Omental fat pad (tissue), 3 donors: ENCODE measurements at regions not wholly inside any gene's neighbourhood (a gene's known extent, or its start where the extent isn't known, plus 50 kb on each side); places are given as distances from the start of the nearest gene placed in this dataset.
"Not testable (repeated sequence)": the region's sequence is repeated elsewhere in the genome, so short reads cannot be mapped to it uniquely, and the experiment has no call there.

Experiments
- ATAC-seq: fragments of 150-250 bp; one replicate; pipeline ENCODE4 v1.9.1; 2016; ENCODE audit warnings: mild to moderate bottlenecking, moderate library complexity; ENCODE audit not compliant: low FRiP score
- DNase-seq: peaks from one replicate; pipeline ENCODE4 v3.0.0-alpha.2; 2019; ENCODE audit warnings: low spot score
- TF ChIP-seq, protein P1 (sequence below), 3 donors: fragments of 450-650 bp; IDR thresholded peaks; one replicate each; pipeline ENCODE4 v1.5.1; 2016 to 2017; ENCODE audit warnings: antibody characterized with exemption in 3 of 3, mild to moderate bottlenecking in 3 of 3, moderate library complexity in 2 of 3

DNA sequence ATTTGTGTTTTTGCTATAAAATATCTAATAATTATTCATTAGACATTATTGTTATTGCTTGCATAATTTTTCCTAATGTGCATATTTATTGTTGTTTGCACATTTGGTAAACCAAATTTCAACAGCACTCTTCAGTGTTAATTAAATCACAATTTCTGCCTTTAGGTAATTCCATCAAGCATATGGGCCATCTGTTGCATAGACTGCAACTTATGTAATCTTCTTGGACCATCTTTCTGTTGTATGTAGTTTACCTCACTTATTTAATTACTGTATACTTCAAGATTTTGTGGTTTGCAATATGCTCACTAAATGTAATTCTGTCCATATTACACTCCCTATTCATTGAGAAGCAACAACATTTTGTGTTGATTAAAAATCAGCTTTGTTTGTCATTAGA is 1360.1 kb downstream of the REEP3 start:
- ATAC-seq (no peak), DNase-seq (no peak)
- TF ChIP-seq, protein P1, sequence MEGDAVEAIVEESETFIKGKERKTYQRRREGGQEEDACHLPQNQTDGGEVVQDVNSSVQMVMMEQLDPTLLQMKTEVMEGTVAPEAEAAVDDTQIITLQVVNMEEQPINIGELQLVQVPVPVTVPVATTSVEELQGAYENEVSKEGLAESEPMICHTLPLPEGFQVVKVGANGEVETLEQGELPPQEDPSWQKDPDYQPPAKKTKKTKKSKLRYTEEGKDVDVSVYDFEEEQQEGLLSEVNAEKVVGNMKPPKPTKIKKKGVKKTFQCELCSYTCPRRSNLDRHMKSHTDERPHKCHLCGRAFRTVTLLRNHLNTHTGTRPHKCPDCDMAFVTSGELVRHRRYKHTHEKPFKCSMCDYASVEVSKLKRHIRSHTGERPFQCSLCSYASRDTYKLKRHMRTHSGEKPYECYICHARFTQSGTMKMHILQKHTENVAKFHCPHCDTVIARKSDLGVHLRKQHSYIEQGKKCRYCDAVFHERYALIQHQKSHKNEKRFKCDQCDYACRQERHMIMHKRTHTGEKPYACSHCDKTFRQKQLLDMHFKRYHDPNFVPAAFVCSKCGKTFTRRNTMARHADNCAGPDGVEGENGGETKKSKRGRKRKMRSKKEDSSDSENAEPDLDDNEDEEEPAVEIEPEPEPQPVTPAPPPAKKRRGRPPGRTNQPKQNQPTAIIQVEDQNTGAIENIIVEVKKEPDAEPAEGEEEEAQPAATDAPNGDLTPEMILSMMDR (IDR thresholded peaks at IDR 0.05), result no peak

DNA sequence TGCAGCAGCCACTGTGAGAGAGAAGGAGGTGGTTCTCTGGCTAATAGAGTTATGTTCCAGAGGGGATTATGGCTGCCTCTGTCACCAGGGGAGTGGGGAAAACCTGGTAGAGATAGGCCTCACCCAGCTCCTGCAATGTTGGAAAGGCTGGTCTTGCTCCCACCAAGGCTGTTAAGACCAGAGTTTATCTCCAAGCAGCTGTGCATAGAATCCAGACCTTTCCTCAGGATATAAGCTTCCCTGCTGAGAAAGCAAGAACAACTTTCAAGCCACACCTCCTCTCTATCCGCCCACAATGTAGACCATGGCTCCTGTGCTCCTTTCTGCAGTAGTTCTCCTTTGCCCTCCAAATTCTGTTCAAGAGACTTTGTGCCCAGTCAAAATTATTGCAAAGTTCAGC is 1375.4 kb downstream of the REEP3 start:
- no peak for ATAC-seq
- TF ChIP-seq, protein P1 (IDR thresholded peaks at IDR 0.05), result no peak
- DNase-seq, result no peak

DNA sequence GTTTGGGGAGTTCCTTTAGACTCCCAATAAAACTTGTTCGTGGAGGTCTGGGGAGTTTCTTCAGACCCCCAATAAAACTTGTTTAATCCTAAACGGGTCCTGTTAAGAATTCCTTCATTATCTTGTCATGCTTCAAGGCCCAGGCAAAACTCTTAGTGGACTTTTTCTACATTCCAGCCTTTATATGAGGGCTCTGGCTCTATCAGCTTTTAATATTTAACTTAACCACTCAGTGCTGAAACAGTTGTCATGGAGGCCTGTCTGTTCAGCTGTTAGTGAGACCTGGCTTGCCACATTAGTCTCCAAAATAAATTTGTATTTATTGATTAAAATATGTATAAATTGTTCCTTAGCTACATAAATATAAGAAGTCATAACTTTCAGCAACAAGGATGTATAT is 1385.1 kb downstream of the REEP3 start:
- not testable (repeated sequence) for ATAC-seq, DNase-seq

DNA sequence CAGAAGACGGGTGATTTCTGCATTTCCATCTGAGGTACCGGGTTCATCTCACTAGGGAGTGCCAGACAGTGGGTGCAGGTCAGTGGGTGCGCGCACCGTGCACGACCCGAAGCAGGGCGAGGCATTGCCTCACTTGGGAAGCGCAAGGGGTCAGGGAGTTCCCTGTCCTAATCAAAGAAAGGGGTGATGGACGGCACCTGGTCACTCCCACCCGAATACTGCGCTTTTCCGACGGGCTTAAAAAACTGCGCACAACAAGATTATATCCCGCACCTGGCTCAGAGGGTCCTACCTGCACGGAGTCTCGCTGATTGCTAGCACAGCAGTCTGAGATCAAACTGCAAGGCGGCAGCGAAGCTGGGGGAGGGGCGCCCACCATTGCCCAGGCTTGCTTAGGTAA is 1403.1 kb downstream of the REEP3 start:
- ATAC-seq, DNase-seq: not testable (repeated sequence)

DNA sequence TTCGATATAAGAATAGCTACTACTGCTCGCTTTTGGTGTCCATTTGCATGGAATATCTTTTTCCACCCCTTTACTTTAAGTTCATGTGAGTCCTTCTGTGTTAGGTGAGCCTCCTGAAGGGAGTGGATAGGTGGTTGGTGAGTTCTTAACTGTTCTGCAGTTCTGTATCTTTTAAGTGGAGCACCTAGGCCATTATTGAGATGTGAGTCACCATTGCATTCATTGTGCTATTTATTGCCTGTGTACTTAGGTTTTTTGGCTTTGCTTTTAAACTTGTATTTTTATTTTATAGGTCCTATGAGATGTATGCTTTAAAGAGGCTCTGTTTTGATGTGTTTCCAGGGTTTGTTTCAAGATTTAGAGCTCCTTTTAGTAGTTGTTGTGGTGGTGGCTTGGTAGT is 1430.8 kb downstream of the REEP3 start:
- ATAC-seq (no peak), DNase-seq (no peak)
- TF ChIP-seq, protein P1 (IDR thresholded peaks at IDR 0.05), result no peak

DNA sequence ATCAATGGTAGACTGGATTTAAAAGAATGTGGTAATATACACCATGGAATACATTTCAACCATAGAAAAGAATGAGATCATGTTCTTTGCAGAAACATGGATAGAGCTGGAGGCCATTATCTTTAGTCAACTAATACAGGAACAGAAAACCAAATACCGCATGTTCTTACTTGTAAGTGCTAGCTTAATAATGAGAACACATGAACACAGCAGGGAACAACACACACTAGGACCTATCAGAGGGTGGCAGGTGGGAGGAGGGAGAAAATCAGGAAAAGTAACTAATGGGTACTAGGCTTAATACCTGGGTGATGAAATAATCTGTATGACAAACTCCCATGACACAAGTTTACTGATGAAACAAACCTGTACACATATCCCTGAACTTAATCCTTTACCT is 1435.2 kb downstream of the REEP3 start:
- TF ChIP-seq, protein P1 (IDR thresholded peaks at IDR 0.05), result no peak
- no peak for DNase-seq
- ATAC-seq, result no peak

DNA sequence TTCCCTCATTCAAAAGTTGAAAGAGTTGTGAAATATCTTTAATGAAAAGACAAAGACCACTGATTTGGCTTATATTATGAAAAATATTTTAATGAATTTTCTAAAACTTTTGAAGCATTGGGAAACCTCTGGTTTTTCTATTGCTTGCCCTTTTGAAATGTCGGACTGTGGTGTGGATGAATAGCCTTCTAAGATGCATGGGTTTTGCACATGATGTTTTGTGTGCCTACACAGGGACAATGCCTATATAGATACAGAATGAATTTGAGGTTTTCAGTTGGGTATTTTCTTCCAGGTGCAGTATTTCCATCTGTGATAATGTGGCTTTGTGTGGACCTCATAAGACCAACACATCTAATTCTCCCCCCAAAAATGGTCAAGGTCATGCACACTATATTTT is 1437.9 kb downstream of the REEP3 start:
- TF ChIP-seq, protein P1 (IDR thresholded peaks at IDR 0.05), result no peak
- DNase-seq (no peak), ATAC-seq (no peak)

DNA sequence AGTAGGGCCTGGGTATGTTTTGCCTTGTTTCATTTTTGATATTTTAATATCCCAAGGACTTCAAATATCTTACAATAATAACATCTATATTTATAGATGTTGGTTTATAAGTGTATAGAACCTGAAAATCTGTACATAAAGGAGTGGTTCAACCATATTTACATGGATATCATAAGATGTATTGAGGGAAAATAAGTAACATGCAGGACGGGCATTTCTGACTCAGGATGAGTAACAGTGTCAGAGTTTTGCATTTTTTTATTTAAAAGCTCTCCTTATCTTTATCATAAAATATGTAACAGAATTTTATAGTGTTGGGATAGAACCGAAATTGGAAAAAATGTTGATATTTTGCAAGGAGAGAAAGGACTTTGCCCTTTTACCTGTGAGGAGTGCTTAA is 1438.7 kb downstream of the REEP3 start:
- ATAC-seq (no peak), DNase-seq (no peak)
- TF ChIP-seq, protein P1 (IDR thresholded peaks at IDR 0.05), result no peak
